HG02840 (cell line): ENCODE measurements at regions not wholly inside any gene's neighbourhood (a gene's known extent, or its start where the extent isn't known, plus 50 kb on each side); places are given as distances from the start of the nearest gene placed in this dataset.

Experiments used
- ATAC-seq: cut with Tn5 transposase; IDR thresholded peaks from one replicate; pipeline ENCODE4 v1.9.1; 2021; ENCODE audit warnings: mild to moderate bottlenecking, moderate library complexity, moderate number of reproducible peaks; ENCODE audit not compliant: unreplicated experiment, low FRiP score

DNA sequence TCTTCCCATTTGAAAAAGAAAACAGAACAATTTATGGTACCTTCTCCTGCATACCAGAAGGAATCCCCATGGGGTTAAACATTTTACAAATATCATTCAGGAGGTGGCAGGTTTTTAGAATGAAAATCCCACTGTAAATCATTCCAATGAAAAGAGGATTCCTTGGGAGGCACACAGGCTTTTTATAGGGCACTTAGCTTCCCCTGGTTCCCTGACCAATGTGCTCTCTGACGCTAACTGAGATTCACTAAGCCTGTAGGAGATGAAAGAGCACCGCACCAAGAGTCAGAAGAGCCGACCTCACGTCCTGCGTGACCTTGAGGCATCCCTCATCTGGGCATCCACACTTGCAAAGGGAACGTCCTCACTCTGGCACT lies 82.5 kb downstream of the CMPK2 start:
- no peak for ATAC-seq

DNA sequence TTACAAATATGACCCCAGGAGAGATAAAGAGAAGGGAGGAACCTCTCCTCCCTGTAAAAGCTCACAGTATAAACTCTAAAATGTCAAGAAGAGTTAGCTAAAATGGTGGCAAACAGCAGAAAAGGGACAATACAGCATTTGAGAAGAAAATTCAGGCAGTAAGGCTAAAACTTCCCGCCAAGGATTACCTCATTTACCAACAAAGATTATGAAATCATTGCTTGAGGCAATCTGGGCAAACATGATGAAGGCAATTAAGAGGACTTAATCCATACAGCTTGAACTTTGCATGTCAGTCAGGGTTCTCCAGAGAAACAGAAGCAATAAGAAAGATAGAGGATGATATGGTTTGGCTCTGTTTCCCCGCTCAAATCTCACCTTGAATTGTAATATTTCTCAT lies 81.4 kb downstream of the CMPK2 start:
- ATAC-seq: no peak

DNA sequence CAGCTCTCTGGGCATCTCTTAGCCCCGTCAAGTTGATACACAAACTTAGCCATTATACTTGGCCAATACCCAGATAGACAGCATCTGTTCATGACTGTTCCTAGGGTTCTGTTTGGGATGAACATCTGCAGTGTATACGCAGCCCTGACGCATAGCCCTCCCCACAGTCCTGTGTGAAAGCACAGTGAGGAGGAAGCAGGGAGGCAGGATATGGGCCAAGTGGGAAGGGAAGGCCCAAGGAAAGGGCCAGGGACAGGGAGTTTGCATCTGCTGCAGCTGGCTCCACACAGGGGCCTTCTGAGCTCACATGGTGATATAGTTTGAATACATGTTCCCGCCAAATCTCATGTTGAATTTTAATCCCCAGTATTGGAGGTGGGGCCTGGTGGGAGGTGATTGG lies 80.2 kb downstream of the CMPK2 start:
- no peak for ATAC-seq

DNA sequence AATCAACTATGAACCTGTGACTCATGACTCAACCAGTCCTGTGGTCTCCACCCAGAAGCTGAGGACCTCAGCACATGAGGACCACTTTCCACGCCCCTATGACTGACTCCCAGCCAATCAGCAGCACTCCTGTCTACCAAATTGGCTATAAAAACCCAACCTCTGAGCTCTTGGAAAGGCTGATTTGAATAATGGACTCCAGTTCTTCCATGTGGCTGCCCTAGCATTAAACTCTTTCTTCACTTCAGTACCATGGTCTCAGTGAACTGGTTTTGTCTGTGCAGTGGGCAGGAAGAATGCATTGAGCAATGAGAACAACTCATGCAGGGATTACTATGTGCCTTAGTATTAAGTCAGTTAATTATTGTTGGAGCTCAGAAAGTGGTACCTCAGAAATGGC lies 78.3 kb downstream of the CMPK2 start:
- no peak for ATAC-seq

DNA sequence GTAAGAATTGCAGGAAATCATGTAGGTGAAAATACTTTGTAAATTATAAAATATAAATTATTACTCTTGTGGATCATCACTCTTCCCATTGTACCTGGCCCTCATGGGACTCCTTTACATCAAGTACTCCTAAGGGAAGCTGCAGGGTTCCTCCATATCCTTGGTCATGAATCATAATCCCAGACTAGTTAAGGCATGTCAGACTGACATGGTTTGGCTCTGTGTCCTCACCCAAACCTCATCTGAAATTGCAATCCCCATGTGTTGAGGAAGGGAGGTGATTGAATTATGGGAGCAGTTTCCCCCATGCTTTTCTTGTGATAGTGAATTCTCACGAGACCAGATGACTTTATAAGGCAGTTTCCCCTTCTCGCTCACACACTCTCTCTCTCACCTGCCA lies 77.1 kb downstream of the CMPK2 start:
- no peak for ATAC-seq

DNA sequence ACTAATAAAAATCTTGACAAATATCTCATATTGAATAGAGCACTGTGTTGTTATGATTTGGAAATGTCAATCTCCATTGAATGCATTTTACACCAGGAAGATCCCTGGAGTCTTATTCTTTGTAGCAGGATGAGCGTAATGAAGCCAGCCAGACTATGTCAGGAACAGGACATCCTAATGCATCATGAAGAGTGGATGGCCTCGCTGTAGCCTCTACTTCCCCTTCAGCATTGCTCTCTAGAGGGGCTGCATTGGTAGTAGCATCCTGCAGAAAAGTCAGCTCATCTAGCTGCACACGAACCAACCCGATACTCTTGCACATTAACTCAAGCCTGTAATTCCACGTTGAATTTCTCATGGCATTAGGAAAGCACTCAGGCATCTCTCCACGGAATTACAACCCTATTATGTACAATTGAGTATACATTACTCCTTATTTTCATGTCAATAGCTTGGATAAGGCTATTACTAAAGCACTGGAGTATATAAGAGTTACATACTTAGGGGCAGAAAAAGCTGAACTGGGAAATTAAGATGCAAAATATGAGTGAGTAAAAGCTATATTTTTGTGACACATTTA lies 76.1 kb downstream of the CMPK2 start:
- no peak for ATAC-seq

DNA sequence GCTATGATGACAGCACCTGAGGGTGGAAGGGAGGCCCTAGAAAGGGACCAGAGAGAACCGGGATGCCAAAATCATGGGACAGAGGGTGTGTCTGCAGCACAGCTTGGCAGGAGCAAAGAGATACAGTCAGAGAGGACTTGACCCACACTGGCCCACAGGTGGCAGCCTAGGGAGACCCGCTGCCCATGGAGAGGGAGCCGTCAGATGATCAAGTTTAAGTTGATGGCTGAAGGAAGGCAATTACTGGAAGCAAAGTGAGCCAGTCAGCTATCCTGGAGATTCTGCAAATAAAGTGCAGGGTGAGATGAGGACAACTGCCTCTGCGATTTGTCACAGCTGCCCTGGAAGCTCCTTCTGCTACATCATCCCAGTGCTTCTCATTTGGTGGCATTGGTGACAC lies 74.0 kb downstream of the CMPK2 start:
- ATAC-seq: no peak

DNA sequence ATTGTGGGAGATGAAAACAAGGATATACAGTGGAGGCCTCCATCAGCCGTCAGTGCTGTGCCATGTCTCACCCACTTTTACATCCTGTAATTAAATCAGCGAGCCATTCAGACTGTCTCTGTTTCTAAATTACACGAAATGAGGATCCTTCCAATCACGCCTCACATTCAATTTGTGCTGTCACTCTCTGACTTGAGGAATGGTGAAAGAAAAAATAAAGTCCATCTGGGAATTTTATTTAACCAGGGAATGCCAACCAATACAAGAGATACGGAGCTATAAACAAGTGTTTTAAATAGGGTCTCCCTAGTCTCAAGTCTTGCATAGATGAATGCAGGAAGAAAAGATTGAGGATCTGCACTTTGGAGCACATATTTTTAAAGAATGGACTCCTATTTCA lies 72.8 kb downstream of the CMPK2 start:
- no peak for ATAC-seq

DNA sequence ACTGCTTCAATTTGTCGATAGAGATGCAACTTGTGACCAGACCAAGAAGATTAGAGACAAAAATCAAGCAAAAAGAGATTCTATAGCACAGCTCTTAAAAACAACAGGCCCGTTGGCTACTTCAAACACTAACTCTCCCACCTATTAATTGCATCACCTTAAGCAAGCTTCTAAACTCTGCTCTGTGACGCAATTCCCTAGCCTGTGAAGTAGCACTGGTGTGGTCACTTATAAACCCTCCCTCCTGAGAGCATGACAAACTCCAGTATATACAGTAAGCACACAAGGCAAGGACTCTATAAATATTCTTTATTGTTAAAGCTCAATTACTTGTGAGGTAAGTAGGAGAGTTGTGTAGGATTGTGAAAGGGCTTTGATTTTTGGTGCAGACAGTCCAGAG lies 72.3 kb downstream of the CMPK2 start:
- no peak for ATAC-seq

DNA sequence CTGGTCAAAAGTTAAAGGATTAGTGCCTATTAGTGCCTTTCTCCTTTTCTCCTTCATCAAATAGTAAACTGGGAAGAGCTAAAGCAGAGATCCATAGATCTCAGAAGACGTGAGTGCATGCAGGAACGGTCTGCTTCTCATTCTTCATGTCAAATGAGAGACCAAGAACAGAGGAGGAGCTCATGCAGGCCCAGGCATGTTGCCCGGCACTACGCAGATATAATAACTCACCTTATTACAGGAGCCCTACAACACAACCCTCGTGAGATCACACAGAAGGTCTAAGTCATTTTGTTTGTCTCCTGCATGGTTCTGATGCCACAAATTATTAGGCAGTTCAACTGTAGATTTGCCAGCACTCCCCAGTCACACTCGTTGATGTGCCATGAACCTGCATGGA lies 71.8 kb downstream of the CMPK2 start:
- no peak for ATAC-seq

DNA sequence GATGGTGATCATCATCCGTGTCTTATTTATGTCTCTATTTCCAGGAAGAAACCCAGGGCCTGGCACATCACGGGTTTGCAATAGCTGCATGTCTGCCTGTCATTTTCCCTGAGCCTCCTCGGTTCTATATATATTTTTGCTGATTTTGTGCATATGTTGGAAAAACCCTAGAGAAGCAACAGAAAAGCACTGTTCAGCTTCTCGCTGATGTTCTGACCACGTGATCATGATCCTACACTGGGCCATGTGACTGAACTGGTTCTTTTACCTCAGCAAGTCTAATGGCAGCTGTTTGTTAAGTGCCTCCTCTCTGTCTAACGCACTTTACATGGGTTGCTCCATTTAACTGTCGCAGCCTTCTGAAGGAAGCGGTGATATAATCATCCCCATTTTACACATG lies 71.3 kb downstream of the CMPK2 start:
- no peak for ATAC-seq
